Right lobe of liver (tissue), 4 donors: ENCODE measurements at regions not wholly inside any gene's neighbourhood (a gene's known extent, or its start where the extent isn't known, plus 50 kb on each side); places are given as distances from the start of the nearest gene placed in this dataset.

Source experiments
- POLR2A ChIP-seq: fragments of 450-650 bp; IDR thresholded peaks from one replicate; pipeline ENCODE4 v1.6.1; 2017; ENCODE audit warnings: antibody characterized with exemption, mild to moderate bottlenecking
- TF ChIP-seq, protein P1 (sequence below), 4 donors: fragments of 200-600 bp in 3 of 4; fragments of 450-650 bp in 1 of 4; IDR thresholded peaks; one replicate each; pipeline versions ENCODE4 v1.5.1 to v1.8.0; 2016 to 2022; ENCODE audit warnings: antibody characterized with exemption in 4 of 4, mild to moderate bottlenecking in 2 of 4
- donor health status: DM: no; HTN: no; CAD: no.
- donor health status: DM: no; HTN: no; CAD: no.
- donor health status: DM: no; HTN: yes; CAD: no.

DNA sequence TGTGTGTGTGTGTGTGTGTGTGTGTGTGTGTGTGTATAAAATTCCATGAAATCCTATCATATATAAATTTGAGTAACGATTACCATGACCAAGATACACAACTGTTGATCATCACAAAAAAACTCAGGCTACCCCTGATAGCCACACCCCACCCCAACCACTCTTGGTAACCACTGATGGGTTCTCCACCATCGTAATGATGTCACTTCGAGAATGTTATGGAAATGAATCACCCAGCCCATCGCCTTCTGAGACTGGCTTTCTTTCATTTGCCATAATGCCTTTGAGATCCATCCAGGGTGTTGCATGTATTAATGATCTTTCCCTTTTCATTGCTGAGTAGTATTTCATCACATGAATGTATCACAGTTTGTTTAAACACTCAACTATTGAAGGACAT, 496.0 kb downstream of the MIAT start:
- TF ChIP-seq, protein P1, sequence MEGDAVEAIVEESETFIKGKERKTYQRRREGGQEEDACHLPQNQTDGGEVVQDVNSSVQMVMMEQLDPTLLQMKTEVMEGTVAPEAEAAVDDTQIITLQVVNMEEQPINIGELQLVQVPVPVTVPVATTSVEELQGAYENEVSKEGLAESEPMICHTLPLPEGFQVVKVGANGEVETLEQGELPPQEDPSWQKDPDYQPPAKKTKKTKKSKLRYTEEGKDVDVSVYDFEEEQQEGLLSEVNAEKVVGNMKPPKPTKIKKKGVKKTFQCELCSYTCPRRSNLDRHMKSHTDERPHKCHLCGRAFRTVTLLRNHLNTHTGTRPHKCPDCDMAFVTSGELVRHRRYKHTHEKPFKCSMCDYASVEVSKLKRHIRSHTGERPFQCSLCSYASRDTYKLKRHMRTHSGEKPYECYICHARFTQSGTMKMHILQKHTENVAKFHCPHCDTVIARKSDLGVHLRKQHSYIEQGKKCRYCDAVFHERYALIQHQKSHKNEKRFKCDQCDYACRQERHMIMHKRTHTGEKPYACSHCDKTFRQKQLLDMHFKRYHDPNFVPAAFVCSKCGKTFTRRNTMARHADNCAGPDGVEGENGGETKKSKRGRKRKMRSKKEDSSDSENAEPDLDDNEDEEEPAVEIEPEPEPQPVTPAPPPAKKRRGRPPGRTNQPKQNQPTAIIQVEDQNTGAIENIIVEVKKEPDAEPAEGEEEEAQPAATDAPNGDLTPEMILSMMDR (IDR thresholded peaks at IDR 0.05): no peak
- TF ChIP-seq POLR2A: no peak
